ENCODE measurements at regions not wholly inside any gene's neighbourhood (a gene's known extent, or its start where the extent isn't known, plus 50 kb on each side); places are given as distances from the start of the nearest gene placed in this dataset.
"Not testable (repeated sequence)": the region's sequence is repeated elsewhere in the genome, so short reads cannot be mapped to it uniquely, and the experiment has no call there.

DNA sequence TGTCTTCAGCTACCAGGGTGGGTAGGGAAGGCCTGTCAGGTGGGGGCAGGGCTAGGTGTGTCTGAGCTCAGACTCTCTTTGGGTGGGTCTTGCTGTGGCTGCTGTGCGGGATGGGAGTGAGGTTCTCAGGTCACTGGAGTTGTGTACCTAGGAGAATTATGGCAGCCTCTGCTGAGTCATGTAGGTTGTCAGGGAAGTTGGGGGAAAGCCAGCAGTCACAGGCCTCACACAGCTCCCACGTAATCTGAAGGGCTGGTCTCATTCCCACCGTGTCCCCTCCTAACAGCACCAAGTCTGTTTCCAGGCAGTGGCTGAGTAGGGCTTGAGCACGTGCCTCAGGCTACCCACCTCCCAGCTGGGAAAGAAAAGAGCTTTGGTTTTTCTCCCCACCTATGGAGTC, 67.0 kb downstream of the CHCHD4 start:
- DNase-seq: no peak

DNA sequence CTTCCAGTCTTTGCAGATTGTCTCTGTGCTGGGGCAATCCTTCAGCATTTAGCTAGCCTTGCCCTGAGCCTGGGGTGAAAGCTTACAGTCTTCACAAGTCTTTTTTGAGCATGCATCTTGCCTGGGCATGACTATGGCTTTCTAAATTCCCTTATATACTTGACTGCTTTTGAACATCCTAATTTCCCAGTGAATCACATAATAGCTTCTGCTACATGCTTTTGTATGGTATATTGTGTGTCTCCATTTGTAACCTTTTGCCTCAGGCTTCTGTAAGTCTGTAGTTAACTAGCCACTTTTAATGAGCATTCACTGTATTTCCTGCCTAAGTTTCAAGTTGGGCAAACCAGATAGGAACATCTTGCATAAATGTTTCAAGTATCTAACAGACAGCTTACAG, 76.8 kb downstream of the CHCHD4 start:
- no peak for DNase-seq

DNA sequence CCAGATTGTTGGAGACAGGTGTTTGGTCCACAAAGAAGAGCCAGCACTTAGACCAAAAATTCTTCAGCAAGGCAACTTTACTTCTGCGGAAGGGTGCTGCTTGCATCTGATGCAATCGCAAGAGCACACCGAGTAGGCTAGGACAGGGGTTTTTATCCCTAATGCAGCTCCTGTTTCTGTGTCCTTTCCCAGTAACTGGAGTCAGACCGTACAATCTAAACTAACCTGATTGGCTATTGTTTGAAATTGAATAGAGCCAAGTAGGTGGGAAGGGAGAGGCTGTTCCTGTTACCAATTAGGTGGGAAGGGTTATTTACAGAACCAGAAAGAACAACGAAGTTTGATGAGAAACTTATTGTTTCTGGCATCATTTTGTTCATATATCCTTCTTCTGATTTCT, 77.6 kb downstream of the CHCHD4 start:
- DNase-seq: no peak

DNA sequence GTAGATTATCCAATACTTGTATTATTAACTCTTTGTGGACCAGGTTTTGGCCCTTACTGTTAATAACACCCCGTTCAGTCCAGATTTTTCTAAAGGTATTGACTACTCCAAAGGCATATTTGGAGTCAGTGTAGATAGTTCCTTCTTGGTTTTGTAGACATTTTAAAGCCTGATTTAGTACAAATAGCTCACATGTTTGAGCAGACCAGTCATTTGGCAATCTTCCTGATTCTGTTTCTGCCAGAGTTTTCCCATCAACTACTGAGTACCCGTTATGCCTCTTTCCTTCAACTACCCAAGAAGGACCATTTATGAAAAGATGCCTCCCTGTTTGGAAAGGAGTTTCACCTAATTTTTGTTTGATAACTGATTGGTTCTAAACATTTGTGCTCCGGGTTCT, 82.0 kb downstream of the CHCHD4 start:
- no peak for DNase-seq

DNA sequence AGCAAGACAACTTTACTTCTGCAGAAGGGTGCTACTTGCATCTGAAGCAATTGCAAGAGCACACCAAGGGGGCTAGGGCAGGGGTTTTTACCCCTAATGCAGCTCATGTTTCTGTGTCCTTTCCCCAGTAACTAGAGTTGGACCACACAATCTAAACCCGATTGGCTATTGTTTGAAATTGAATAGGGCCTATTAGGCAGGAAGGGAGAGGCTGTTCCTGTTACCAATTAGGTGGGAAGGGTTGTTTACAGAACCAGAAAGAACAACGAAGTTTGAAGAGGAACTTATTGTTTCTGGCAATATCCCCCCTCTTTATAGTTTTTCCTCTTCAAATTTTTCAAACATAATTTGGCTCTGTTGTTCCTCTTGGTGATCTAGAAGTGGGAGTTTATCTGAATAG, 85.5 kb downstream of the CHCHD4 start:
- DNase-seq: no peak

DNA sequence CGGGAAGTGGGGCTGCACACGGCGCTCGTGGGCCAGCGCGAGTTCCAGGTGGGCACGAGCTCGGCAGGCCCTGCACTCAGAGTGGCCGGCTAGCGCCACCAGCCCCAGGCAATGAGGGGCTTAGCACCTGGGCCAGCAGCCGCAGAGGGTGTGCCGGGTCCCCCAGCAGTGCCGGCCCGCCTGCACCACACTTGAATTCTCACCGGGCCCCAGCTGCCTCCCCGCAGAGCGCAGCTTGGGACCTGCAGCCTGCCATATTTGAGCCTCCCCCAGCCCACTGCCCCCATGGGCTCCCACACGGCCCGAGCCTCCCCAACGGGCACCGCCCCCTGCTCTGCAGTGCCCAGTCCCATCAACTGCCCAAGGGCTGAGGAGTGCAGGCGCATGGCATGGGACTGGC, 87.5 kb downstream of the CHCHD4 start:
- no peak for DNase-seq

DNA sequence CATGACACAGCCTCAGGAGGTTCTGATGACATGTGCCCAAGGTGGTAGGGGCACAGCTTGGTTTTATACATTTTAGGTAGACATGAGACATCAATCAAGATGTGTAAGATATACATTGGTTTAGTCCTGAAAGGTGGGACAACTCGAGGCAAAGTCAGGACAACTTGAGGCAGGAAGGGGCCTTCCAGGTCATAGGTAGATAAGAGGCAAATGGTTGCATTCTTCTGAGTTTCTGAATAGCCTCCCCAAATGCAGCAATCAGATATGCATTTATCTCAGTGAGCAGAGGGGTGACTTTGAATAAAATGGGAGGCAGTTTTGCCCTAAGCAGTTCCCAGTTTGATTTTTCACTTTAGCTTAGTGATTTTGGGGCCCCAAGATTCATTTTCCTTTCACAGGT, 91.6 kb downstream of the CHCHD4 start:
- DNase-seq: no peak

DNA sequence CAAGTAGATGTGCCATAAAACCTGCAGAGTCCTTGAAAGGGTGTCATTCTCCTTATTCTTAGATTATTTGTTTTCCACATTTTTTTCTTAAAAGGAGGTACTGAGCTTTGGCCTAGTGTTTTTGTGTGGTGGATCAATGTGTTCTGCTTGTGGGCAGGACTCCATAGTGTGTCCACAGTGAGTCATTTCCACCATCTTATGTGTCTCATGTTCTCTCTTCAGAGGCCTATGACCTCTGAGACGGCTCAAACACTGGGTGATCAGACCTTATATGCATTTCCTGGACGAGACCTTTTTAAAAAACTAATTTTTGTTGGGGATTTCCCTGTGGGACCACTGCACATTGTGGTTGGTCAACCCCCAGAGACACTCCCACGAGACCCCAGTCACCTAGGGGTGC, 93.4 kb downstream of the CHCHD4 start:
- DNase-seq: no peak

DNA sequence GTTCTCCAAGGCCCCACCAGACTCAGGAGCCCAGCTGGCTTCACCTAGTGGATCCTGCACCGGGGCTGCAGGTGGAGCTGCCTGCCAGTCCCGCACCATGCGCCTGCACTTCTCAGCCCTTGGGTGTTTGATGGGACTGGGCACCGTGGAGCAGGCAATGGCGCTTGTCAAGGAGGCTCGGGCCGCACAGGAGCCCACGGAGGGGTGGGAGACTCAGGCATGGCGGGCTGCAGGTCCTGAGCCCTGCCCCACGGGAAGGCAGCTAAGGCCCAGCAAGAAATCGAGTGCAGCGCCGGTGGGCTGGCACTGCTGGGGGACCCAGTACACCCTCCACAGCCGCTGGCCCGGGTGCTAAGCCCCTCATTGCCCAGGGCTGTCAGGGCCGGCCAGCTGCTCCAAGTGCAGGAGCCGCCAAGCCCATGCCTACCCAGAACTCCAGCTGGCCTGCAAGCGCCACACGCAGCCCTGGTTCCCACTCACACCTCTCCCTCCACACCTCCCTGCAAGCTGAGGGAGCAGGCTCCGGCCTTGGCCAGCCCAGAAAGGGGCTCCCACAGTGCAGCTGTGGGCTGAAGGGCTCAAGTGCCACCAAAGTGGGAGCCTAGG, 95.2 kb downstream of the CHCHD4 start:
- DNase-seq: not testable (repeated sequence)

DNA sequence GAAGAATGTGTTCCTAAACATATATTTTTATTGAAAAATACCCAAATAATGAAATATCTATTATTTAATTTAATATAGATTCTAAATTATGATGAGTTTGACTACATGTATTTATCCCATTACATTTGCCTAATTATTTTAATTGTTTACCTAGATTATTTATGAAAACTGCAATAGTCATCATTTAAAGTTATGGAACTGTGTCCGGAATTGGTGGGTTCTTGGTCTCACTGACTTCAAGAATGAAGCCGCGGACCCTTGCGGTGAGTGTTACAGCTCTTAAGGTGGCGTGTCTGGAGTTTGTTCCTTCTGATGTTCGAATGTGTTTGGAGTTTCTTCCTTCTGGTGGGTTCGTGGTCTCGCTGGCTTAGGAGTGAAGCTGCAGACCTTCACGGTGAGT, 96.5 kb downstream of the CHCHD4 start:
- not testable (repeated sequence) for DNase-seq

DNA sequence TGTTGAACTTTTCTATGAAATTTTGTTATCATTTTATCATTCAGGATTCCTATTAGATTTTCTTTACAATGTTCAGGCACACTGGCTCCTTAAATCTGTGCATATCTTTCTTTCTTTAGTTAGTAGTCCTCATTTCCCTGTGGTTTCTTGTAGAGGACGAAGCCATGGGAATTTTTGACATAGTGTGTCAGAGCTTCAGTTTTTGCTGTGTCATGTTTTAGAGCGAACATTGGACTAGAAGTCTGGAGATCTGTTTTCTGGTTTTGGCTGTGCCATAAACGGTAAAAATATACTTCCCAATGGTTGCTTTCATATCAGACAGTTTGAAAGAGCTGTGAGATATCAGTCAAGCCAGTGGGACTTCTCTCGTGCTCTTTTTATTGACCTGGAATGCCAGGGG, 105.2 kb downstream of the CHCHD4 start:
- DNase-seq: no peak

DNA sequence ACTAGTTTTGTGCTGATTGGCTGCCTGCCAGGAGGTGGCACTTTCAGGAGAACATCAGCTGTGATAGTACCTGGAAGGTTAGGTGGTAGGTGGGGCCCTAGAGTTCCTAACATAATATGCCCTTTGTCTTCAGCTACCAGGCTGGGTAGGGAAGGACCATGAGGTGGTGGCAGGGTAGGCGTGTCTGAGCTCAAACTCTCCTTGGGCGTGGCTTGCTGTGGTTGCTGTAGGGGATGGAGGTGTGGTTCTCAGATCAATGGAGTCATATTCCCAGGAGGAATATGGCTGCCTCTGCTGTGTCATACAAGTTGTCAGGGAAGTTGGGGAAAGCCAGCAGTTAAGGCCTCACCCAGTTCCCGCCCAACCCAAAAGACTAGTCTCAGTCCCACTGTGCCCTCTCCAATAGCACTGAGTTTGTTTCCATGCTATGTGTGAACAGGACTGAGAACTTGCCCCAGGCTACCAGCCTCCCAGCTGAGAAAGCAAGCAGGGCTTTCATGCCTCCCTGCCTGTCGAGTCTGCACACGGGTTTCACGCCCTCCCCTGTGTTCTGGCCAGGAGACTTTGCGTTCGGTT, 107.7 kb downstream of the CHCHD4 start:
- no peak for DNase-seq

DNA sequence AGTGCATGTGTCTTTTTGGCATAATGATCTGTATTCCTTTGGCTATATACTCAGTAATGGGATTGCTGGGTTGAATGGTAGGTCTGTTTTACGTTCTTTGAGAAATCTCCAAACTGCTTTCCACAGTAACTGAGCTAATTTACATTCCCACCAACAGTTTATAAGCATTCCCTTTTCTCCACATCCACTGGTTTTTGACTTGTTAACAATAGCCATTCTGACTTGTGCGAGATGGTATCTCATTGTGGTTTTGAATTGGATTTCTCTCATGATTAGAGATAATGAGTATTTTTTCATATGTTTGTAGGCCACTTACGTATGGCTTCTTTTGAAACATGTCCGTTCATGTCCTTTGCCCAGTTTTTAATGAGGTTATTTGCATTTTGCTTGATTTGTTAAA, 117.7 kb downstream of the CHCHD4 start:
- no peak for DNase-seq

DNA sequence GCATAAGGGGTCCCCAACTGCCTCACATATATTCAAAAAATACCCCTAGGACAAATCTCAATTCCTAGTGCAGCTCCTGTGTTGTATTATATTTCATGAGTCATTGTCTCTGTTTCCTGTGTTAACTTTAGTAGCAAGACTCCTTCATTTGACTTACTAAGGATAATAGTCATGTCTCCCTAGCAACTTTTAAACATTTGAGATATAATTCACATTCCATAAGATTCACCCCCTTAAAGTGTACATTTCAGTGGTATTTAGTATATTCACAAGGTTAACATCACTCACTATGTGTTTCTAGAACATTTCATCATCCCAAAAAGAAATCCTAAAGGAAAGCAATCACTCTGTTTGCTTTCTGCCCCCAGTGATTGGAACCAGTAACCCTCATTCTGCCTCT, 121.3 kb upstream of the WNT7A start:
- no peak for DNase-seq

DNA sequence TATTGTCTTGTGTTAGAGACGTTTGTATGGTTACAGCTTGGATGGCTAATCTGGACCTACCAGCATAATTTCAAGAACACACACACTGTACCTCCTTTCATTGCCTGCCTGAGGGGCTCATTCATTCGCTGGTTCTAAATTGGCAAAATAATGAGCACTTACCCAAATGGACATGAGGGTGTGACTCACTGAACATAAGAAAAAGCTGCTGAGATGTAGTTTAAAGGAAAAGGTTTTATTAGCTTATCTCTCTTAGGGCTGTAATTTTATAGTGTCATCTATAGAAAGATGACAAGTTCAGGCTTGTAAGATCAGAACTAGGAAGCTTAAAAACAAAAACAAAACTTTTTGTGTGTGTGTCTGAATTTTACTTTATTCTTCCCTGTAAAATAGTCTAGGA, 120.7 kb upstream of the WNT7A start:
- no peak for DNase-seq

DNA sequence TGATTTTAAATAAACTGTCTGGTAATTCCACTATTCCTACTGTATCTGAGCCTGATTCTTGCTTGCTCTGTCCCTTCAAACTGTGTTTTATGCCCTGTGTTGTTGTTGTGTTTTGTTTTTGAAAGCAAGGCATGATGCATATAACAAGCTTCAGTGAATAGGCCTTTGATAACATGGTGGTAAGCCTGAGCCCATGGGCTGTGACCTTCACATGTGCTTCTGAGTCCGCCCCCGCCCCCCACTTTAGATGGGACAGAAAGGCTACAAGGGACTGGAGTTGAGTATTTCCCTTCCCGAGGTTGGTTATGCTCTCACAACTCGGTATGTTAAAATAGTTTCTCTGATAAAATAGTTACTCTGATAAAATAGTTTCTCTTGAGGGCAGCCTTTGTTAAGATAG, 119.0 kb upstream of the WNT7A start:
- no peak for DNase-seq

DNA sequence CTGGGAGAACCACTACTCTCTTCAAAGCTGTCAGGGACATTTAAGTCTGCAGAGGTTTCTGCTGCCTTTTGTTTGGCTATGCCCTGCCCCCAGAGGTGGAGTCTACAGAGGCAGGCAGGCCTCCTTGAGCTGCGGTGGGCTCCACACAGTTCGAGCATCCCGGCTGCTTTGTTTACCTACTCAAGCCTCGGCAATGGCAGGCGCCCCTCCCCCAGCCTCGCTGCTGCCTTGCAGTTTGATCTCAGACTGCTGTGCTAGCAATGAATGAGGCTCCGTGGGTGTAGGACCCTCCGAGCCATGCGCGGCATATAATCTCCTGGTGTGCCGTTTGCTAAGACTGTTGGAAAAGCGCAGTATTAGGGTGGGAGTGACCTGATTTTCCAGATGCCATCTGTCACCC, 115.3 kb upstream of the WNT7A start:
- not testable (repeated sequence) for DNase-seq

DNA sequence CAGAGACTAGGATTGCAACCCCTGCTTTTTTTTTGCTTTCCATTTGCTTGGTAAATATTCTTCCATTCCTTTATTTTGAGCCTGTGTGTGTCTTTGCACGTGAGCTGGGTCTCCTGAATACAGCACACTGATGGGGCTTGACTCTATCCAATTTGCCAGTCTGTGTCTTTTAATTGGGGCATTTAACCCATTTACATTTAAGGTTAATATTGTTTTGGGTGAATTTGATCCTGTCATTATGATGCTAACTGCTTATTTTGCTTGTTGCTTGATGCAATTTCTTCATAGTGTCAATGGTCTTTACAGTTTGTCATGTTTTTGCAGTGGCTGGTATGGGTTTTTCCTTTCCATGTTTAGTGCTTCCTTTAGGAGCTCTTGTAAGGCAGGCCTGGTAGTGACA, 109.1 kb upstream of the WNT7A start:
- not testable (repeated sequence) for DNase-seq

DNA sequence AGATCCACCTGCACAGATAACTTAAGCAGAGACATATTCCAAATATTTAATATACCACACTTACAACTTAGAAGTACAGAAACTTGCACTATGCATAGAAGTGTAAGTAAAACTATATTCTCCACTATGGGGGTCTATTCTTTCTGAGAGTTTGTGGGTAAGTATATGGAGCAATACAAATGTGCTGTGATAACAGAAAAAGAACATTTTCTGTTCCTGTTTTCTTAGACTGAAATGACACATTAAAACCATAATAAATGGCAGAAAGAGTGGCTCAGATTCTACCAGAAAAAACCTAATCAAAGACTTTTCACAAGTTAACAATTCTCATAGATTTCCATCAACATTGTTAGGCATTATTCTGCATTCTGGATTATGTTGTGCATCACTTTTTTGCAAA, 96.6 kb upstream of the WNT7A start:
- no peak for DNase-seq

DNA sequence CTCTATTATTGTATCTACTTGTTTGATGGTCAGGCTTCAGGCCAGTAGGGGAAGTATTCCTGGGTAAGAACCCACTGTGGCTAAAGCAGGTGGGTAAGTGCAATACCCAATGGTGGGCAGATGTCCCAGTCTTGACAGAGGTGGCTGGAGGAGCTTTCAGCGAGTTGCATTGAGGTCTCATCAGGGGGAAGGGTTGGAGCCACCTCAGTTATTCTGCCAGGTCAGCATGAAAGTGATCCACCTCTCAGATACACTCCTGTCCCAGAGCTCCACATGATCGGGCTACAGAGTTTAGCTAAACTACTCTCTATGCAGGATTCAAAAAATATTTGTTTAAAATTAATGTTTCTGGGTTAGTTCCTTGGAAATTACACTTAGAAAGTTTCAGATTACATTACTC, 95.8 kb upstream of the WNT7A start:
- DNase-seq: no peak

DNA sequence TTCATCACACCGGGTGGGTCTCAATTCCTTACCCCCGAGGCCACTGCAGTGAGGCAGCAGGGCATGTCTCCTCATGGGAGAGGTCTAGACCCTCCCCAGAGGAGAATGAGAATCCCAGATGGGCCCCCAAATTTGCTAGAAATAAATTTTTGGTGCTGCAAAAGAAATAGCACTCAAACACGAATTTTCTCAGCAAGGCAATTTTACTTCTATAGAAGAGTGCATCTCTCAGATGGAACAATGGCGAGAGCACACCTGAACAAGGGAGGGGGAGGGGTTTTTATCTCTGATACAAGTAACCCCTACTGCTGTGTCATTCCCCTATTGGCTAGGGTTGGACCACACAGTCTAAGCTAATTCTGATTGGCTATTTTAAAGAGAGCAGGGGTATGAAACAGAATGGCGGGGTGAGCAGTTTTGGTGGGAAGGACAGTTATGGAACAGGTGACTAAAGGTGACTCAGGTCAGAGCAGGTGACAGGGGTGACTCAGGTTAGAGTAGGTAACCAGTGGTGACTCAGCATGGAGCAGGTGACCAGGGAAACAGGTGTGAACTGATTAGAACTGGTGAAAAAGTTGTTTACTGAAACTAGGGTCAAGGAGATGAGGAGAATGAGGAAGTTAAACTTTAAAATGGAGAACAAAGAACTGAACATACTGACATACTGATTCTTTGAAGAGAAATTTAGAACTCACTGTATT, 93.0 kb upstream of the WNT7A start:
- no peak for DNase-seq

DNA sequence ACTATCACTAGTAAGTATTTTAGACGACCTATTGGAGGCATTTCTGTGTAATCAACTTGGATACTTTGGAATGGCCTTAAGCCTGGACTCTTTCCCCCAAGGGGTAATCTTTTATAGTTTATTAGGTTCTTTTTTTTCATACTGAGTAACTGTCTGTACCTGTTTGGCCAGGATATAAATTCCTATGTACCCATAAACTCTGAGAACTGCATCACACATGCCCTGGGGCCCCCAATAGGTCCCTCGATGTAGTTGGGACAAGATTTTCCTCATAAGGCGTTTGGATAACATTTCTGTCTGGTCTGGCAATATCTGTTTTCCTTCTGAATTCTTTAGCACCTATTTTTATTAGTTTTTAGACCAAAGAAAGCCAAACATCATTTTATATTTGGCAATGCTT, 86.4 kb upstream of the WNT7A start:
- no peak for DNase-seq

DNA sequence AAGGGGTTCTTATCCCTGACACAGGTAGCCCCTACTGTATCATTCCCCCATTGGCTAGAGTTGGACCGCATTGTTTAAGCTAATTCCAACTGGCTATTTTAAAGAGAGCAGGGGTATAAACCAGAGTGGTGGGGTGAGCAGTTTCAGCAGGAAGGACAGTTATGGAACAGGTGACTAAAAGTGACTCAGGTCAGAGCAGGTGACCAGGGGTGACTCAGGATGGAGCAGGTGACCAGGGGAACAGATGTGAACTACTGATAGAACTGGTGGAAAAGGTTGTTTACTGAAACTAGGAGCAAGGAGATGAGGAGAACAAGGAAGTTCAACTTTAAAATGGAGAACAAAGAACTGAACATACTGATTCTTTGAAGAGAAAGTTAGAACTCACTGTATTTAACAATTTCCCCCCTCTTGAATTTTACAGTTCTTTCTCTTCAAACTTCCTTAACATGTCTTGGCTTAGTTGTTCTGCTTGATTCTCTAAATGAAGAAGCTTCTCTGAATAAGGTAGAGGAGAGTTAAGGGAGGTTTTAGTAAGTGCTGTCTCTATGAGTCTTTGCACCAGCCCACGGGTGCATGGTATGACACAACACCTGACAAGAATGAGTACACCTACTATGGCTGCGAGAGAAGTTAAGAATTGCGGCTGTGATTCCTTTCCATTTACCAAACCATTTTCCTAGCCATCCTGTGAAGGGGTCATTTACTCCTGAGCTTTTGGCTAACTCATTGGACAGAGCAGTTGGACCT, 83.4 kb upstream of the WNT7A start:
- DNase-seq: no peak
